CD4-positive, alpha-beta T cell treated with Interleukin-15 for 4 hours (primary cell): ENCODE measurements at regions not wholly inside any gene's neighbourhood (a gene's known extent, or its start where the extent isn't known, plus 50 kb on each side); places are given as distances from the start of the nearest gene placed in this dataset.

Experiments
- DNase-seq: peaks from one replicate; pipeline ENCODE4 v3.0.0-alpha.2; 2020; ENCODE audit warnings: low spot score

DNA sequence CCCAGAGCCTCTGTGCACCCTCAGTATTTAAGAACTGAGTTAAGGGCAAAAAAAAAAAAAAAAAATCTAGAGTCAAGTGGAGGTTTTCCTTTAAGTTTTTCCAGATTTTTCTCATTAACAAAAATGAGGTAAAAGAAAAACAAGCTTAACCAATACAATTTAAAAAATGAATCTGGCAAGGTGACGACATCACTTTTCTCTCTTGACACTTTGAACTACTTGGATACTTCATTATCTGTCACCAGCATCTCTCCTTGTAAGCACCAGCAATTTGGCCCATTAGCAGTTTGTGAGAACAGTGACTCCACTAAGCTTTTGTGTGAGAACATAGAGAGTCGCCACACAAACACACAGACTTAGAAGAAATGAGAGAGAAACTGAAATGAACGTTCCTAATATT, 345.7 kb upstream of the SLC30A5 start:
- no peak for DNase-seq

DNA sequence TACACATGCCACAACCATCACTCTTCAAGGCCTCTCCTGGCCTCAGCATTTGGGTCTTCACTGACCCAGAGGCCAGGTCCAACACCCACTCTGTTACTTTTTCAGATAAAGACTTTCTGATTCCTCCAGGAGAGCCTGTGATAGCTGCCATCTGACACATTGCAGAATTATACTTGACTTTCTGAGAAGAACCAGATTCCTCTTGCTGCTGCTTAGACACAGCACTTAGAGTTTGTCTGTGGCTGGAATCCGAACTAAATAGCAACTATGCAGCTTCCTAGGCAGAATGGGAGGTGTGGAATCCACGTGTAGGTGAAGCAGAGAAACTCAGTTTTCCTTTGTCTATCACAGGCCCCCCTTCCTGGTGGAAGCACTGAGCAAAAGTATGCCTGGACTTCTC, 344.7 kb upstream of the SLC30A5 start:
- DNase-seq, result no peak

DNA sequence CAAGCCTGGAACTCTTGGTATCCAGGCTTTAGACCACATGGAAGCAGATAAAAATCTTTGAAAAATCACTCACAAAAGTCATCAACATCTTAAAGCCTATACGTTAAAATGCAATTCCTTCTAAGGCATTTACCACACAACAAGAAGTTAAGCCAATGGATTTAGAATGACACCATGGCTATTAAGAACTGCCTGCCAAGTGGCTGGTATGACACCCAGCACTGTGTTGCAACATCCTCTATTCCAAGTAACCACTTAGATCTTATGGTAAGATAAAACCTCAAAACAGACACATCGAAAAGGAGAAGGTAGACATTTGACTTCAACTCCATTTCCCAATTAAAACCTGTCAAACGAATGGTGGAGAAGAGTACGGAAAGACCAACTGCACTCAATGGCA, 344.2 kb upstream of the SLC30A5 start:
- no peak for DNase-seq

DNA sequence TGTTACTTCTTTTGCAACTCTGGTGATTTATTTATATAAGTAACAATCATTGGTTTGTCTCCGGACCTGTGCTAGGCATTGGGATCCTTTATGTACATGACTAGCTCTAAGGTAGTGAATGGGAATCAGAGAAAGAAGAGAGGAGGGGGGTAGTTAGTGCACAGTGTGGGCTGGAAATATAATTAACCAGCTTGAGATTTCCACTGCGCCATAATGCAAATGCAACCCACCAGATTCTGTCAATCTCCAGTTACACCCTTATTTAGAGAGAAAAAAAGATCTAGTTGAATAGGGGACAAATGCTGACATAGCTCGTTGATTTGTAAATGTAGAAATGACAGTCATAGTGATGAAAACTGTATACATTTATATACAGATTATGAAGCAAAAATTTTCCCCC, 342.2 kb upstream of the SLC30A5 start:
- DNase-seq, result no peak

DNA sequence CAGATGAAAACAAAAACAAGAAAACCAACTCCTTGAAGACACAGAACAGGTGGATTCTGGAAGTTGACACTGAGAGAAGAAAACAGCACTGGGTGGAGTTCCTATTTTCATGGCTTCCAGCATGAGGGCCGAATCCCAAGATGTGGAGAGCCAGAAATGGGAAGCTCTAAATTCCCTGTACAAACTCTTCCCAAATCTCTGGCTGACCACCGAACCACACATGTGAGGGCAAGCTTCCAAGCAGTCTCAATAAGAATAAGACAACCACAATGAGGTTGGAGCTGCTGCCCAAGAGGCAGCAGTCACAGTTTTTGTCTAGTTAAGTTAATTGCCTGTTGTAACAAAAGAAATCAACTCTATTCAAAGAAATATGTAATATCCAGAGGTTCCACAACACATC, 339.3 kb upstream of the SLC30A5 start:
- no peak for DNase-seq

DNA sequence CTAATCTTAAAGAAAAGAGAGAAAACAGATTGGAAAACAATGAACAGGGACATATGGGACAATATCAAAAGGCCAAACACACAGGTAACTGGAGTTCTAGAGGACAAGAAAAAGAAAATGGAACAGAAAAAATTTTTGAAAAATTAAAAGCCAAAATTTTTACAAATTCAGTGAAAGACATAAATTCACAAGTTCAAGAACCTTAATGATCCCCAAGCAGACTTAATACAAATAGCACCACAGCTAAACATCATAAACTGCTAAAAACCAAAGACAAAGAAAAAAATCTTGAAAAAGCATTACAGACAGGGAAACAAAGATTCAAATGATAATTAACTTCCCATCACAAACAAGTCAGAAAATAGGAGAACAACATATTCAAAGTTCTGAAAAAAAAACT, 338.5 kb upstream of the SLC30A5 start:
- no peak for DNase-seq

DNA sequence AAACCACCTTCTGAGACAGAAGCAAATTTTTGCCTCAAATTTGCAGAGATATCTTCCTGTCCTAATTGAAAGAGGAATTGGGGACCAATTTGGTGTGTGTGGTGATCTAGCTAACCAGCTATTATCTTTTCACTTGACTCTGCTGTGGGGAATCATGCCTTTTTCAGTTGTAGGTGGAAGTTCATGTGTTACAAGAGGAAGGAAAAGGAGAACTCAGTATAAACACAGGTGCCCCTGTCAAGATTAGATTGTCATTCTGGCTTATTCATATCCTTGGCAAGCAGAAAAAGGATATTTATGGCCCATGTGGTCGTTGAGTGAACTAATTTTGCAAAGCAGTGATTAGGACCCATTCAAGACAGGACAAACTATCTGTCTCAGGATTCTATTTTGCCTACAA, 336.8 kb upstream of the SLC30A5 start:
- no peak for DNase-seq

DNA sequence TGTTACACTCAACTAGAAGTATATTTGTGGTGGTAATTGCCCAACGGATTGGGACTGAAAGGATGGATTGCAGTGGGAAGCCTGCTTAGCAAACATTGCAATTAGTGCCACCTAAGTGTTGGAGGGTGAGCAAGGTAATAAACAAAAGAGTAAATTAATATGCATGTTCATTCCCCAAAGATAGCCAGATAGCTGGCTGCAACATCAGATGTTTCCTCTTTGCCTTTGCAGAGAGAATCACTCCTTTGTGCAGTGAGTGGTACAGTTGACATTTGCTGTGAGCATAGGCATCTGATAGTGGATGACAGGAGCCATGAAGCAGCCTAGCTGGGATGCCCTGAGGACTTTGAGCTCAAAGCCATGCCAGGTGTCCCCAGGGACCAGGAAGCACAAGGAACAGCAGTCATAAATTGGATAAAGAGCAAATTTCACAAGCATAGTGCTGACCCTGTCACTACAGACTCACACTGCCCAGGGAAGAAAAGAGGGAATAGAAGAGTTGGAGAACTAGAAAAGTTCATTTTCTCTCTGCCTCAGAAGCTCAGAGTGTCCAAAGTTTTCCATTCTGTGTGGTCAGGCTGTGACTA, 336.1 kb upstream of the SLC30A5 start:
- no peak for DNase-seq

DNA sequence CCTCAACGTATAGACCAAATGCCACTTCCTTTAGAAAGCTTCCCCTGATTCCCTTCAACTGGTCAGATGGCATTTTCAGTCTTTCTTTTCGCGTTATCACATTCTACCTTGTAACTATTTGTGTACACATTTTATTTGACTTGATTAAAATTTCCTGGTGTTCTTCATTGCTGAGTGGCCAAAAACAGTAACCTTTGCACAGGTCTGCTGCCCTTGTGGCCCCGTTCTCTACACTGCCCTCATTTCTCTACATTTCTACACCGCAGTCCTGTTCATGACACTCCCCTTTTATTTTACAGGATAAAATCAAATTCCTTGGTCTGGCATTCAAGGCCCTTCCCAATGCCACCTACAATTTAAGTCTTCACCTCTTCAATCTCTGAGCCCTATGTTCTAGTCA, 334.2 kb upstream of the SLC30A5 start:
- no peak for DNase-seq

DNA sequence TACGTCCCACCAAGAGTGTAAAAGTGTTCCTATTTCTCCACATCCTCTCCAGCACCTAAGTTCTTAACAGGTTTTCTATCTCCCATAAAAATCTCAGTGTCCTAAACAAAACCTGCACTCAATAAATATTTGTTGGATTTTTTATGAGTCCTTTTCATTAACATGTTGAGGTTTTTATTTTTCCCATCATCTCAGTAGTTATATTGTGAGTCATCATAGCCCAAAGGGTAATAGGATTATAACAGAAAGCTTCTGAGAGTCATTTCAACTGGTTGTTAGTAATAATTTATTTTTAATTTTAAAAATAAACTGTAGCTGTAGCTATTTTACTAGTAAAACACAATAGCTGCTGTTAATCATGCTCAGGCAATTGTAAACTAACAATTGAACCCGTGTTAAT, 331.6 kb upstream of the SLC30A5 start:
- no peak for DNase-seq

DNA sequence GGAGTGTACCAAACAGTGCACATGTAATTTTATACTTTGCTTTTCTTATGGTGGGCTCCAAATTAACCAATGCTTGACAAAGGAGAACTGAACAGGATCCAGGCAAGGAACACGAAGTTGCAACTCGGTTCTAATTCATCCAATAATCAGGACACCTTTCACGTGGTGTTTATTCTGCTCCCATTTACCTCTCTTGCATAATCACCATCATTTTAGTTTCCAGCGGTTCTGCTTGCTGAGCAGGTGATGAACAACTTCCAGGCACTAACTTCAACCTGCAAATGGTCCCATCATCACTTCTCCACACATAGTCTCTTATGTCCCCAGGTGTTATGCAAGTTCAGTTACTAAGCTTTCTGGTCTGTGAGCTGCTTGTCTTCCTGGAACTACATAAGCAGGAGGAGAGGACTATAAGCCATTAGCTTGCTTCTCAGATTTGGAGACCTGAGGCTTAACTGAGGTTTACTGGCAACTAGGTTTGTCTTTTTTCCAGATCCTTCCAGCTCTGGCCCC, 326.8 kb upstream of the SLC30A5 start:
- no peak for DNase-seq

DNA sequence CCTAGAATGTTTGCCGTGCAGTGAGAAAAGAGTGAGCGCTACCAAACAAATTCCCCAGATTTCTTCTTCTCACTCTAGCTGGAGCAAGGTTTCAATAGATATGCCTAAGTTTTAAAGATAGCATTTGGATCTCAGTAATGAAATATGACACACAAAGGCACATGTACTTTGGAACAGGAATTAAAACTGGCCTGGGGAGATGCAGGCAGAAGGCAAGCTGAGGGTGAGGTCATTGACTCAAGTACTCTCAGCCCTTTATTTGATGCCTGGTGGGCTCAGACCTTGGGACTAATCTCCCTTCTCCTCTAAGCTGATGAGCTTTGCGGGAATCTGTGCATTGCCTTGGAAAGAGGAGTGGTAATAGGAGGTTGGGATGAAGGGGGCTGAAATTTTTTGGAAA, 323.3 kb upstream of the SLC30A5 start:
- DNase-seq, result no peak

DNA sequence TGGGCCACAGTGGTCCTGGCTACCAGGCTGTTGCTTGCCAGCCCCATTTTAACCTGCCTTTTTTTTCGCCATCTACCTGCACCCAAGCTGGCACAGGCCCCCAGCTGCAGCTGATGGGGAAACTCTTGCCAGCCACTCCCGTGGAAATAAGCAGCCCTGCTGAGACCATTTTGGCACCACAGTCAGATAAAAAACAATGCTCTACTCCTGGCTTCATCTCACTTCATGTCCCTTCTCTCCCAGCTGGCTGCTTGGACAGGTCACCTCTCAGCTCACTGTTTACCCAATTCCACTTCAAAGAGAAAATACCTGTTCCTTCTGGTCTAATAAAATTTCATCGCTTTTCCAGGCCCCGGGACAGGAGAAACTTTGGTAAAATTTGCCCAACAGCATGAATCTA, 322.6 kb upstream of the SLC30A5 start:
- DNase-seq, result no peak

DNA sequence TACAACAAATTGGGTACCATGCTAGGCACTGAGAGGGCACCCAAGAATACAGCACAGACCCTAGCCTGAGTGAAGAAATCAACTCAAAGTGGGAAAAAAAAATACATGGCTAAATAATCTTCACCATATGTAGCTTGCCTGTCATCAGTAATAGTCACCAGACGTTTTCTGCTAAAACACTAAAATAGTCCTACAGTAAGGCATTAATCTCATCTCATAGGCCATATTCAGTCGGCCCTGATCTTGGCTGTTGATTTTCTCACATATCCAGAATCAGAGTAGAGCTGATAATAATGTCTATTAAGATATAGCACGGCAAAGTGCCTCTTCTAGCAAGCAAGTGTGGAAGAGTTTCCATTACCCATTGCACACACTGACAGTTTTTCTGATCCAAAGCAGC, 322.1 kb upstream of the SLC30A5 start:
- no peak for DNase-seq

DNA sequence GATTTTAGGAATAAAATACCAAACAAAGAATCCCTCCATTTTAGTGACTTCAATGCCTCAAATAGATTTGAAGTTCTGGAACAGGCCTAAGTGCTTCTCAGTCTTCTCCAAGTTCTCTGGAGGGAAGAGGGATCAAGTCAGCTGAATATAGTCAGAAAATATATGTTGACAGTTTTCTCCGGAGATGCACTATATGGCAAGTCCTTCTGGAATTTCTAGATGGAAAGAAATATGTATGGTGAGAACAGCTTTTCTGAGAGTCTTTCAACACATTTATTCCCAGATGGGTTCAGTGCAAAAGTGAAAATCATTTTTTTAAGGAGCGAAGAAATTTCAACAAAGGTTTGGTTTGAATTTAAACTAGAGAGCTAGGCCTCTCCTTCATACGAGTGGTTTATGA, 317.4 kb upstream of the SLC30A5 start:
- DNase-seq, result no peak

DNA sequence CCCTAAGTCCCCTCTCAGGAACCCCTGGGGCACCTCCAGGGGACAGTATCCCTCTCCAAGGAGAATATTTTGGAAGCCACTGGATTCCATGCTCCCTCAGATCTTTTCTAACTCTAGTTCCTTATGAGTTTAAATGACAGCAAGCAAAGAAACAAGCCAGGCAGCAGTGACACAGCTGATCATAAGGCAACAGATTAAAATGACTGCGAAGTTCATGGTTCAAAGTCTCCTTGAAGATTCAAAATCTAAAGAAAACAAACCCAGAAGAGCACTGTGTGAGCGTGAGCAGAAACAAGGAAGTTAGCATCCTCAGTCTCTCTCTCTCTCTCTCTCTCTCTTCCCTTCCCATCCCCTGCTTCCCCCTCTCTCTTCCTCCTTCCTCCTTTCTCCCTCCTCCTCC, 316.7 kb upstream of the SLC30A5 start:
- no peak for DNase-seq

DNA sequence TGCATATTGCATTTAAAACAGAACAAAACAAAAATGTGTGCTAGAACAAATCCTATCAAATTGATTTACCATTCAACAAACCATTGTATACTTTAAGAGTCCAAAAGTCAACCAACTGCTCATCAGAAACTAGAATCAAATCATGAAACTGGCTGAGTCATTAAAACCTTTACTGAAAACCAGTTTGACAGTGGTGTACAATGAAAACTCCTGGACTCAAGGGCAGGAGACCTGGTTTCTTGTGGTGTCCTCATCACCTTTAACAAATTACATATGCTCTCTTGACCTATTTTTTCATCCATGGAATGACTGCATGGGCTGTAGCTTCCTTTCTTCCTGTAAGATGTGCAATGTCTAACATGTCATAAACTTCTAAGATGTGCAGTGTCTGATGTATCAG, 315.3 kb upstream of the SLC30A5 start:
- DNase-seq, result no peak

DNA sequence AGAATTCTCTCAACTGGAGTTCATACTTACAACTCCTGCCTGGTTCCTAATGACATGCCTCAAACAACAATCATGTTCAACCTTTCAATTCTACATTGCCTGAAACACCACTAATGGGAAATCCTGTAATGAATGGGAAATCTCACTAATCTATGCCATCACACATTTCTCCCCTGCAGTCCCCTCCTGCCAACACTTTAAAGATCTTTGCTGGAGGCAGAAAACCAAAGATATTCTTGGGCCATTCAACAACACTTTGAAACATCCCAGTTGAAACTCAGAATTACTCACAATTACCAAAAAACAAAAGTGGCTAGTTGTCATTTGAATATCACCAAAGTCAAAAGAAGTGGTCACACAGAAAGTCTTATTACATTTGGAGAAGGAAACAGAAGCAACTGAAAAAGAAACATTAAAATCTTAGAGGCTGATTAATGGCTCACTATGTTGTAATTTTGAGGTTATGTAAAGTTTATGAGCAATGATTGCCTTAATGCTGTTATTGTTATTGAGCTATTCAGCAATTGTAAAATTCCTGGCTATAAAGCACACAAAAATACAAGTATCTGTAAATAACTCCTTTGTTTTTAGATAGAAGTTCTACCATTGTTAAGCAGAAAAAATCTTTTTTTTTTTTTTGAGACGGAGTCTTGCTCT, 313.4 kb upstream of the SLC30A5 start:
- DNase-seq, result no peak

DNA sequence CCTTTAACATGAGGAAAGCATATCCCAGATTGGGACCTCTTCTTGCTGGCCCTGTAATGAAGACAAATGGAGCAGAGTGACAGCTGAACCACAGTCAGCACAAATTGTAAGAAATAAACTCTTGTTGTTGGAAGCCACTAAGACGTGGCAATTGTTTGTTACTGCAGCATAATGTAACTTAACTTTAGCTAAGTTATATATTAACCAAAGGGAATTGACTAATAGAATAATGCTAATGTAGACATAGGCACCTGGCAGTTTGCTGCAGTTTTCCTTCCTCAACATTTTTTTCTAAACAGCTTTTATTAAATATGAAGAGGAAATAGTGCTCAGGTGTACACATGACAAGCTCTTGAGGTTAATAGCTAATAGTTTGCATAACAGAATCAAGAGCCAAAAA, 300.7 kb upstream of the SLC30A5 start:
- DNase-seq, result no peak

DNA sequence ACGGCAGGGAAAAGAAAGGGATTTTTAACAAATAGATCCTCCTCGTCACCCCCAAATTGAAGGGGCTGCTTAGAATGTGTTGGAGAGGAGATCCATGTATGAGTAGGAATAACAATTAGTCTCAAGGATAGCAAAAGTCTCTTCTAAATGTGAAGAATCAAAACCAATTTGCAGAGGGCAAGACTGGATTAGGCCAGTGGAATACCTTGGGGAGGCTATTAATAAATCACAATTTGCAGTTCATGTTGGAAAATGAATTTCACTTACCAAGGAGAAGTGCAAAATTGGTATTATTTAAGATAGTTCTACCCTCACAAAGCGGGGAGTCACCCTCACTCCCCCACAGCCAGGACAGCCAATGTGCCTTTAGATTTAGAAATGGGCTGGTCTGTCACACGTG, 299.8 kb upstream of the SLC30A5 start:
- no peak for DNase-seq

DNA sequence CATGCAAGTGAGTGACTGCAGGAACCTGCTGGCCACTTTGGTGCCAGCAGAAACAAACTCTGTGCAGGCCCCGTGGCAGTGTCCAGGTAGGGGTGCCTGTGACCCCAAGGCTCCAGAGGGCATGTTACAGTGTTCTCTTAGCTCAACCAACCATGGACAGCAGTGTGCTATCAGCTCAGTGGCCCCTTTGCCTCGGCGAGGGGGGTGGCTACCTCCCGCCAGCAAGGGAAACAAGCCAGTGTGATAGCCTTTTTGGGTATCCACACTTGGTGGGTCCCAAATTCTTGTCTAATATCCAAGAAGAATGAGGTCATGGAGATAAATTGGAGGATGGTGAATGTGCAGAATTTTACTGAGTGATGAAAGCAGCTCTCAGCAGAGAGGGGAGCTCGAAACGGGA, 298.6 kb upstream of the SLC30A5 start:
- no peak for DNase-seq

DNA sequence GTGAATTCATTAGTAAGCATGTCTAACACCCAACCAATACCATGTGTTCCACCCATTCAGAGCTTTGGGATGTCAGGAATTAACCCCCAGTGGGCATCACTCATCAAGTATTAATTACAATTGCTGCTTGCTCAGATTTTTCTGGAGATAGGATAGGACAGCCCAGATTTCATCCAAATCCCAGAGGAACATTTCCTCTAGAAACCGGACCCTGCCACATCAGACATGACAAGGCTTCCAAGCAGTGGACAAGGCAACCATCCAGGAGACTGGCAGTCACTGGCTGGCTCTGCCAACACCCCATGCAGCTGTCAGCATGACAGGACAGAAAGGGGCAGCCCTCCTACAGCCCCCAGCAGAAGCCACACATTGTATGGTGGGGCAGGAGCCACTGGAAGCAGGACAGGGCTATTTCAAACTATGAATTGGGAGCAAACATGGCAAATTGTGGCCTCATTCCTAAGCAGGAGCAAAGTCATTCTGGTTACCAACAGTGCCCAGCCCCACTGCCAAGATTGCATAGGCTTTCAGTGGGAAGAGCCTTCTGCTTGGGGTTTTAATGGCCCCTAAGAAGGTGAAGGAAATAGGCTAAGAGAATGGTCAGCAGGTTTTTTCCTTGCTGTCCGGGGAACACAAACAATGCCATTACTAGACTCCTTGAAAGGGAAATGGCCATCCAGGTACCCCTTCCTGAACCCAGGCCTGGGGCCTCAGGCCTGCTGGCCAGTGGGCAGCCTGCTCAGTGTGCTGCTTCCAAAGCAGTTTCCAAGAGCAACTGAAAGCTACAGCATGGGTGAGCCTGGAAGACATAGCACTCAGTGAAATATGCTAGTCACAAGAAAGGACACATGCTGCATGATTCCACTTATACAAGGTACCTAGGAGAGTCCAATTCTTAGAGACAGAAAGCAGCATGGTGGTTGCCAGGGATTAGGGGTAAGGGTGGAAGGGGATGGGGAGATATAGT, 294.7 kb upstream of the SLC30A5 start:
- DNase-seq, result no peak

DNA sequence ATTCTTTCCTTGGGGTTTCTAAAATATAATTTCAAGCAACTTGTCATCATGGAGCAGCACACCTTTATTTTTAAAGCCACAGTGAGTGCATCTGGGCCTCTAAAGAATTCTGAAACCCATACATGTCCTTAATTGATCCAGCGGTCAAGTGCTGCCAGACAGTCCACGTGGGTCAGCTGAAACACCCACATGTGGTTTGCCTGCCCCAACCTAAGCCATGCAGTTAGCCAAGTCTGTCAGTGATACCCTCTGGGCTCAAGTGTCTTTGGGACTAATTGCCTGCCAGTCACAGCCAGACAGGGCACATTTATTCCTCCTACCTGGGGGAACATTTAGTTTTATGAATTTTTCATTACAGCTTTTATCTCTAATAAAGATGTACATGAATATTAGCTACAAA, 291.4 kb upstream of the SLC30A5 start:
- DNase-seq, result no peak
